GM12891 (cell line): ENCODE measurements at regions not wholly inside any gene's neighbourhood (a gene's known extent, or its start where the extent isn't known, plus 50 kb on each side); places are given as distances from the start of the nearest gene placed in this dataset.

Experiments
- POLR2A ChIP-seq: IDR thresholded peaks from 2 replicates; pipeline ENCODE4 v1.6.1; 2011; ENCODE audit warnings: low read depth, low read length, control low read depth
- POLR2AphosphoS5 ChIP-seq: IDR thresholded peaks from 2 replicates; pipeline ENCODE4 v1.6.1; 2011; ENCODE audit warnings: low read depth, low read length, control low read depth

DNA sequence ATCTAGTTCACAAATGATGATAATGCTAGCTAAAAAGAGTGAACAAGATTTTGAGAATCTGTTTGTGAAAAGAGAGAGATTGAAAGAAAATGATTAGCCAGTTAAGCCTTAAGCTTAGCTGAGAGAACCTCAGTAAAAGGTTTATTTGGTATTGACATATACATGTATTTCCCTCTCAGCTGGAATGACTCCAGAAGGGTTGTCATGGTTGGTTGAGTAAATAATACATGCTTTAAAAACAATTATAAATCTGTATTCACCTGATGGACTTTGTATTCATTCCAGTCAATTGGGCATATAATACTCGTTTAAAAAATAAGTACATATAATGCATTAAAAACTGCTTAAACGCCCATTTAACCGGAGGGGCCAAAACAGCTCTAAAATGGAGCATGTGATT, 181.4 kb downstream of the GRB14 start:
- TF ChIP-seq POLR2A (no peak), POLR2AphosphoS5 (no peak)
